ENCODE measurements at regions not wholly inside any gene's neighbourhood (a gene's known extent, or its start where the extent isn't known, plus 50 kb on each side); places are given as distances from the start of the nearest gene placed in this dataset.

DNA sequence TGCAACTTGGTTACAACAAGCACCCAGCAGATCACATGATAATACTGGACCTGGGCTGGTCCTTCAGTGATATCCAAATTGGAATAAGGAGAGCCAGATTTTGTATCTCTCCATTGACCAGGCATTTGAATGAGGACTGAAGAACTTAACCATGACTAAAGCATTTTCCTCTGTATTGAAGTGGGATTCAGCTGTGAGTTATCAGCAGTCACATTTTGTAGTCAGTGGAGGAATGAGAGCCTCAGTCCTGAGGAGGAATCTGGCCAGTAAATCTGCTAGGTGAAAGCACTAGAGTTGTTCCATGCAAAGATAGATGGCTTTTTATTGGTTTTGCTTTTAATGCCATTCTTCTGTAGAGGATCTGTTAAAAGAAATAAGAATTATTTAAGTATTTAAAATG lies 1506.0 kb downstream of the PCDH7 start:
- DNase-seq (peak; percentile 67), ATAC-seq (peak; percentile 91)
- H3K36me3 ChIP-seq (ENCODE audit: low read depth, low read length) = no peaks in the 10 kb centered on the region
- H3K9ac ChIP-seq (ENCODE audit: low read length) = no peak overlapping the region
- H3K9me3 ChIP-seq (ENCODE audit: low read length) = no peaks in the 10 kb centered on the region
- no peaks in the 10 kb centered on the region for H3K79me2 ChIP-seq (ENCODE audit: low read length)
- H3K4me3 ChIP-seq (ENCODE audit: low read length) = no peak overlapping the region
- no peak overlapping the region for H3K4me2 ChIP-seq (ENCODE audit: low read length)
- H3K9me2 ChIP-seq (replicated peaks; ENCODE audit: low read length) = no peaks in the 10 kb centered on the region
- H3K27ac ChIP-seq (ENCODE audit: low read length) = no peak overlapping the region
- intact Hi-C loops (cut with micrococcal nuclease) = no loop called here
- ChIA-PET CTCF (no interaction called here), POLR2A (ENCODE audit: unreplicated experiment) (no interaction called here)
- TF ChIP-seq EZH2phosphoT487 (IDR thresholded peaks at IDR 0.05; ENCODE audit: borderline replicate concordance, low read length) = no peak
- TF ChIP-seq, protein P1, sequence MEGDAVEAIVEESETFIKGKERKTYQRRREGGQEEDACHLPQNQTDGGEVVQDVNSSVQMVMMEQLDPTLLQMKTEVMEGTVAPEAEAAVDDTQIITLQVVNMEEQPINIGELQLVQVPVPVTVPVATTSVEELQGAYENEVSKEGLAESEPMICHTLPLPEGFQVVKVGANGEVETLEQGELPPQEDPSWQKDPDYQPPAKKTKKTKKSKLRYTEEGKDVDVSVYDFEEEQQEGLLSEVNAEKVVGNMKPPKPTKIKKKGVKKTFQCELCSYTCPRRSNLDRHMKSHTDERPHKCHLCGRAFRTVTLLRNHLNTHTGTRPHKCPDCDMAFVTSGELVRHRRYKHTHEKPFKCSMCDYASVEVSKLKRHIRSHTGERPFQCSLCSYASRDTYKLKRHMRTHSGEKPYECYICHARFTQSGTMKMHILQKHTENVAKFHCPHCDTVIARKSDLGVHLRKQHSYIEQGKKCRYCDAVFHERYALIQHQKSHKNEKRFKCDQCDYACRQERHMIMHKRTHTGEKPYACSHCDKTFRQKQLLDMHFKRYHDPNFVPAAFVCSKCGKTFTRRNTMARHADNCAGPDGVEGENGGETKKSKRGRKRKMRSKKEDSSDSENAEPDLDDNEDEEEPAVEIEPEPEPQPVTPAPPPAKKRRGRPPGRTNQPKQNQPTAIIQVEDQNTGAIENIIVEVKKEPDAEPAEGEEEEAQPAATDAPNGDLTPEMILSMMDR (conservative IDR thresholded peaks at IDR 0.05; ENCODE audit: low read depth, low read length) = no peak
- no peak for TF ChIP-seq EZH2 (IDR thresholded peaks at IDR 0.05; ENCODE audit: low read length, unreplicated experiment)
- H3K27me3 ChIP-seq (ENCODE audit: low read length) = no peaks in the 10 kb centered on the region
- H3K4me1 ChIP-seq (ENCODE audit: insufficient read depth, low read length) = no peaks in the 10 kb centered on the region
- H3F3A ChIP-seq (ENCODE audit: low read length, unreplicated experiment) = no peaks in the 10 kb centered on the region
- no TSS peak for BruUV-seq (replicated peaks)
- H2AFZ ChIP-seq (ENCODE audit: low read length) = 0 out of 2 replicates have a peak overlapping the region, but pooled peaks have one; percentile 42
- no peaks in the 10 kb centered on the region for H4K20me1 ChIP-seq (ENCODE audit: low read length)

DNA sequence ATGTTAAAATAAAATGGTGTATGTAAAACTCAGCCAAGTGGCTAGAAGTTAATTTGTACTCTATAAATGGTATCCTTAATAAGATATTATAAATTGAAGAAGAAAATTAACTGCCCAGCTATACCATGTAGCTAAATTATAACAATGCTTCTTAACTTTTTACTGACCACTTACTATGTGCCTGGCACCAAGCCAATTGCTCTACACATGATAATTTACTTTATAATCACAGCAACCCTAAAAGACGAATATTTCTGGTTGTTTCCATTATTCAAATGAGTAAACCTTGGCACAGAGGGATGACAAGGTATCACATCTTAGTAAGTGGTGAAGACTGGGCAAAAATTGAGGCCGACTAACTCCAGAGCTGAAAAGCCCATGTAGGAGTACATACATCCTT lies 1506.6 kb downstream of the PCDH7 start:
- no peak overlapping the region for H2AFZ ChIP-seq (ENCODE audit: low read length)
- H3K4me1 ChIP-seq (ENCODE audit: insufficient read depth, low read length) = no peaks in the 10 kb centered on the region
- no peaks in the 10 kb centered on the region for H3K27me3 ChIP-seq (ENCODE audit: low read length)
- BruUV-seq (replicated peaks) = no TSS peak
- intact Hi-C loops (cut with micrococcal nuclease) = no loop called here
- H3K9ac ChIP-seq (ENCODE audit: low read length) = no peak overlapping the region
- no peak for TF ChIP-seq EZH2 (IDR thresholded peaks at IDR 0.05; ENCODE audit: low read length, unreplicated experiment)
- no peak for TF ChIP-seq EZH2phosphoT487 (IDR thresholded peaks at IDR 0.05; ENCODE audit: borderline replicate concordance, low read length)
- TF ChIP-seq, protein P1 (conservative IDR thresholded peaks at IDR 0.05; ENCODE audit: low read depth, low read length) = no peak
- H3K9me2 ChIP-seq (replicated peaks; ENCODE audit: low read length) = no peaks in the 10 kb centered on the region
- no peak for DNase-seq
- no peaks in the 10 kb centered on the region for H3K9me3 ChIP-seq (ENCODE audit: low read length)
- no peak overlapping the region for H3K4me3 ChIP-seq (ENCODE audit: low read length)
- ChIA-PET CTCF (no interaction called here), POLR2A (ENCODE audit: unreplicated experiment) (no interaction called here)
- H3K79me2 ChIP-seq (ENCODE audit: low read length) = no peaks in the 10 kb centered on the region
- H3K27ac ChIP-seq (ENCODE audit: low read length) = no peak overlapping the region
- H4K20me1 ChIP-seq (ENCODE audit: low read length) = no peaks in the 10 kb centered on the region
- no peaks in the 10 kb centered on the region for H3F3A ChIP-seq (ENCODE audit: low read length, unreplicated experiment)
- no peak overlapping the region for H3K4me2 ChIP-seq (ENCODE audit: low read length)
- H3K36me3 ChIP-seq (ENCODE audit: low read depth, low read length) = no peaks in the 10 kb centered on the region
- ATAC-seq = no peak

DNA sequence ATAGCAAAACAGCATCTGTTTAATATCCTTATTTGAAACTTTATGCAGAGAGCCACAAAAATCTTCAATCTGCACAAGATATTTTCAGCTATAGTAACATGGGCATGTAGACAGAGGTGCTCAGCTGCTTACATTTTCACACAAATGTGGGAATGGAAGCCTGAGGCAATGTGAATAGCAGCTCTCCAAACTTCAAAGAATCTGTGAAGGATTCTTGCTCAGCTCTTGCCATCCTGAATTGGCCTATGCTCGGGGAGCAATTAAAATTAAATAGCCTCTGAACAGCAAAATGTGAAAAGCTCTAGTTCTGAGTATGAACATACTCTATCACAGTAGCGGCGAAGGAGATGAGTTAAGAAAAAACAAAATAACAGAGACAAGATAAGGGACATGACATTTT lies 1523.8 kb downstream of the PCDH7 start:
- POLR2A ChIA-PET (ENCODE audit: unreplicated experiment) = no interaction called here
- BruUV-seq (replicated peaks) = no TSS peak

More for the DNA sequence above, 1523.8 kb downstream of the PCDH7 start:
- H3K79me2 ChIP-seq (ENCODE audit: low read length) = no peaks in the 10 kb centered on the region
- H3F3A ChIP-seq (ENCODE audit: low read length, unreplicated experiment) = no peaks in the 10 kb centered on the region
- CTCF ChIA-PET = no interaction called here
- H4K20me1 ChIP-seq (ENCODE audit: low read length) = no peaks in the 10 kb centered on the region
- no peak for DNase-seq
- TF ChIP-seq EZH2 (IDR thresholded peaks at IDR 0.05; ENCODE audit: low read length, unreplicated experiment) (no peak), EZH2phosphoT487 (IDR thresholded peaks at IDR 0.05; ENCODE audit: borderline replicate concordance, low read length) (no peak)
- TF ChIP-seq, protein P1 (conservative IDR thresholded peaks at IDR 0.05; ENCODE audit: low read depth, low read length) = no peak
- no peak overlapping the region for H3K4me2 ChIP-seq (ENCODE audit: low read length)
- no peaks in the 10 kb centered on the region for H3K9me2 ChIP-seq (replicated peaks; ENCODE audit: low read length)
- no peak for ATAC-seq
- no peaks in the 10 kb centered on the region for H3K36me3 ChIP-seq (ENCODE audit: low read depth, low read length)
- H3K4me3 ChIP-seq (ENCODE audit: low read length) = no peak overlapping the region
- no peaks in the 10 kb centered on the region for H3K9me3 ChIP-seq (ENCODE audit: low read length)
- no peak overlapping the region for H3K9ac ChIP-seq (ENCODE audit: low read length)
- H3K27me3 ChIP-seq (ENCODE audit: low read length) = no peaks in the 10 kb centered on the region
- H3K4me1 ChIP-seq (ENCODE audit: insufficient read depth, low read length) = no peaks in the 10 kb centered on the region
- no peak overlapping the region for H3K27ac ChIP-seq (ENCODE audit: low read length)
- intact Hi-C loops (cut with micrococcal nuclease) = no loop called here
- no peak overlapping the region for H2AFZ ChIP-seq (ENCODE audit: low read length)
